AG04449 (cell line): ENCODE measurements at regions not wholly inside any gene's neighbourhood (a gene's known extent, or its start where the extent isn't known, plus 50 kb on each side); places are given as distances from the start of the nearest gene placed in this dataset.

Source experiments
- CTCF ChIA-PET: fragments of 350-600 bp; formaldehyde crosslinking; extraction: SDS; loops from one replicate; lab custom pipeline; 2021; ENCODE audit warnings: antibody characterized with exemption; lab: Yijun Ruan, JAX
- POLR2A ChIA-PET: fragments of 400-600, 350-600 bp; formaldehyde crosslinking; extraction: SDS; loops from one replicate; lab custom pipeline; 2020; ENCODE audit warnings: antibody characterized with exemption, inconsistent platforms; lab: Yijun Ruan, JAX
- DNase-seq: peaks from one replicate; pipeline ENCODE4 v3.0.0-alpha.2; 2010; ENCODE audit warnings: low read depth, low spot score
- H3K4me3 ChIP-seq: 2 replicates; pipeline ENCODE4 v1.5.1; 2011; ENCODE audit warnings: low read depth, mild to moderate bottlenecking, control low read depth, low read length
- CTCF ChIP-seq: IDR thresholded peaks from one replicate; pipeline ENCODE4 v1.5.1; 2011; ENCODE audit warnings: mild to moderate bottlenecking, moderate library complexity, low read length, control low read depth, inconsistent platforms; ENCODE audit not compliant: insufficient read depth; ENCODE audit errors: missing control alignments

- no peak for TF ChIP-seq CTCF
- no peak for DNase-seq
- CTCF ChIA-PET = no interaction called here
- H3K4me3 ChIP-seq = no peak overlapping the region
- POLR2A ChIA-PET = no interaction called here
These were observed 1120.0 kb upstream of the CDH10 start for GRCh38 chr5:25764733-25765132.

DNA sequence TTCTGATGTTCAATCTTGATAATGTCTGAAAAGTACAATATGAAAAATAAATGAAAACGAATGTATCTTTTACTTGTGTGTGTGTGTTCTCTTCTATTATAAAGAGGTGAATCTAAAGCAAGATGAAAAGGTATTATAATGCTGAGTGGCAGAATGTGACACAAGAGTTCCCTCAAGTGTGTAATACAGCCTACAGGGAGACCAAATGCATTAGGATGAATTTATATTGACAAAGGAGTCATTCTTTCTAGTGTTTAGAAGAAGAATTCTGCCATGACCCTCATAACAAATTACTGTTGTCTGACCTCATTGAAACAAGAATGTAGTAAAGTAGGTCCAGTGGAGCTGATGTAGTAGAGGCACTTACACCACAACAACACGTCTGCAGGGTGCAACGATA, 1119.0 kb upstream of the CDH10 start:
- POLR2A ChIA-PET = no interaction called here

DNA sequence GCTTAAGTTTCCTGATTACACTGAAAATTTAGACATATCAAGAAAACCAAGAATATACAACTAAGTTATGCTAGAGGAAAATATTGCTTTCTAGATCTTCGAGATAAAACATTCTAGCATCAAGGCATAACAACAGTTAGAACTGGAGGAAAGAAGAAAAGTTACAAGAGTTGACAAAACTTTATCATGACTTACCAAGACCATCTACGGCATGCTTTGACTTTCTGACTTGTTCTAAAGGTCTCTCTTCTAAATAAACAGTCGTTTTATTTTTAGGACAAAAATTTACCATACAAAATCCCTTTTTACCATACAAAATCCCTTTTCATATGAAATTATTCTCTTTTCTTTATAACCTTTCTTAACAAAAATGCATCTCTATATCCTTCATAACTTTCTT, 1110.1 kb upstream of the CDH10 start:
- no peak for DNase-seq
- ChIA-PET CTCF (no interaction called here), POLR2A (no interaction called here)
- no peak for TF ChIP-seq CTCF
- no peak overlapping the region for H3K4me3 ChIP-seq

More for the DNA sequence above, 1119.0 kb upstream of the CDH10 start:
- CTCF ChIA-PET = no interaction called here
- no peak for TF ChIP-seq CTCF
- DNase-seq = no peak
- H3K4me3 ChIP-seq = no peak overlapping the region

DNA sequence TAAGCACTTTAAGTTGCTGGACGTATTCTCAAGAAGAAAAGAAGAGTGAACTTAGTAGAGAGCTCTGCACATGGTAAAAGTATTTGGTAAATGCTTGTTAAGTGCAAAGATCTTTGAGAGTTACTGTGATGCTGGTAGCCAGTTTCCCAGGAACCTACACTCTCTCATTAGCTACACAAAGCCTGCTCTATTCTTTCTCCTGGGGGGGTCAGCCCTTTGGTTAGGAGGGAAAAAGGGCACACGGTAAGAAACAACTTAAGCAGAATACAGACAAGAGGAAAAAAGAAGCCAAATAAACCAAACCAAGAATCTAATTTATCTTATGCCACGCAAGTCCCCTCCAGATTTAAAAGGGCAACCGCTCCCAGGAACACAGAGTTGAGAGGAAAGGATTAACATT, 1100.1 kb upstream of the CDH10 start:
- ChIA-PET POLR2A (no interaction called here), CTCF (no interaction called here)
- no peak for DNase-seq

DNA sequence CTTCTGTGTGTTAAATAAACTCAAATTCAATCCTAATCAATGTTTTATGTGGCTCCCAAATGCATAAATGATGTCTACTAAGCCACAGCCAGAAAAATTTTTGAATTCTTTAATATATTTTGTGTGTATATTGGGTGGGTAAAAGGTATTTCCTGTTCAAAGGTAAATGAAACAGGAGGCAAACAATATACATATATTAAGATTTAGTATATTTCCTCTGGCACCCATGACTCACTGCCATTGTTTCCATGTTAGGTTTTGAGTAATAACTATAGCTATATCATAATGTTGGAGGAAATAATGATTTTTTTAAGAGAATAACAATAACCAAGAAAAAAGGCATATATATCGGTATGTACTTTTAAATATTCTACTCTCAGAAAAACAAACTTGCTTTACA, 1071.9 kb upstream of the CDH10 start:
- no peak for DNase-seq
- no peak overlapping the region for H3K4me3 ChIP-seq
- POLR2A ChIA-PET = no interaction called here
- CTCF ChIA-PET = no interaction called here
- TF ChIP-seq CTCF = no peak

More for the DNA sequence above, 1100.1 kb upstream of the CDH10 start:
- no peak for TF ChIP-seq CTCF
- no peak overlapping the region for H3K4me3 ChIP-seq

DNA sequence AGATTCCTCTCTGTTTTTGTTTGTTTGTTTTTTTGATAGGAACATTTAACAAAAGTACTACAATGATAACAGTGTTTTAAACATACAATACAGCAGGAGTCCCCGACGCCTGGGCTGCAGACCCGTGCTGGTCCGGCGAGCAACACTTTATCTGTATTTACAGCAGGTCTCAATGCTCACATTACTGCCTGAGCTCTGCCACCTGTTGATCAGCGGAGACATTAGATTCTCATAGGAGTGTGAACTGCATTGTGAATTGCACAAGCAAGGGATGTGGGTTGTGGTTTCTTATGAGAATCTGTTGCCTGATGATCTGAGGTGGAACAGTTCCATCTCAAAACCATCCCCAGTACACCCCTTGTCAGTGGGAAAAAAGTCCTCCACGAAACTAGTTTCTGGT, 1068.5 kb upstream of the CDH10 start:
- no peak for TF ChIP-seq CTCF
- ChIA-PET CTCF (no interaction called here), POLR2A (no interaction called here)
- no peak for DNase-seq
- H3K4me3 ChIP-seq = no peak overlapping the region
